ENCODE measurements at regions not wholly inside any gene's neighbourhood (a gene's known extent, or its start where the extent isn't known, plus 50 kb on each side); places are given as distances from the start of the nearest gene placed in this dataset.

GRCh38 chr17:71528210-71528609 lies 592.6 kb upstream of the SOX9 start:
- Mint-ChIP-seq H3K27ac (ENCODE audit: unreplicated experiment) (no peak overlapping the region), H3K27me3 (ENCODE audit: unreplicated experiment) (no peaks in the 10 kb centered on the region), H3K36me3 (ENCODE audit: unreplicated experiment) (no peaks in the 10 kb centered on the region), H3K4me1 (ENCODE audit: low read depth, unreplicated experiment) (no peaks in the 10 kb centered on the region), H3K9me3 (ENCODE audit: unreplicated experiment) (no peaks in the 10 kb centered on the region), H3K4me3 (ENCODE audit: unreplicated experiment) (no peak overlapping the region)
- DNase-seq: no peak
- TF ChIP-seq CTCF (IDR thresholded peaks at IDR 0.05; ENCODE audit: partially characterized antibody, unreplicated experiment): no peak

GRCh38 chr17:71530248-71530647 lies 590.6 kb upstream of the SOX9 start:
- no peak overlapping the region for H3K4me3 Mint-ChIP-seq (ENCODE audit: unreplicated experiment)
- H3K4me1 Mint-ChIP-seq (ENCODE audit: low read depth, unreplicated experiment): no peaks in the 10 kb centered on the region
- H3K27me3 Mint-ChIP-seq (ENCODE audit: unreplicated experiment): no peaks in the 10 kb centered on the region
- no peaks in the 10 kb centered on the region for H3K9me3 Mint-ChIP-seq (ENCODE audit: unreplicated experiment)
- H3K27ac Mint-ChIP-seq (ENCODE audit: unreplicated experiment): no peak overlapping the region
- TF ChIP-seq CTCF (IDR thresholded peaks at IDR 0.05; ENCODE audit: partially characterized antibody, unreplicated experiment): no peak
- no peak for DNase-seq
- H3K36me3 Mint-ChIP-seq (ENCODE audit: unreplicated experiment): no peaks in the 10 kb centered on the region

GRCh38 chr17:71535321-71535720 lies 585.5 kb upstream of the SOX9 start:
- Mint-ChIP-seq H3K4me1 (ENCODE audit: low read depth, unreplicated experiment) (no peaks in the 10 kb centered on the region), H3K36me3 (ENCODE audit: unreplicated experiment) (no peaks in the 10 kb centered on the region), H3K9me3 (ENCODE audit: unreplicated experiment) (no peaks in the 10 kb centered on the region), H3K27ac (ENCODE audit: unreplicated experiment) (no peak overlapping the region), H3K4me3 (ENCODE audit: unreplicated experiment) (no peak overlapping the region), H3K27me3 (ENCODE audit: unreplicated experiment) (no peaks in the 10 kb centered on the region)
- no peak for DNase-seq
- no peak for TF ChIP-seq CTCF (IDR thresholded peaks at IDR 0.05; ENCODE audit: partially characterized antibody, unreplicated experiment)

- Mint-ChIP-seq H3K27me3 (ENCODE audit: unreplicated experiment) (peaks cover 2% of the 10 kb centered on the region), H3K27ac (ENCODE audit: unreplicated experiment) (no peak overlapping the region), H3K9me3 (ENCODE audit: unreplicated experiment) (no peaks in the 10 kb centered on the region), H3K4me1 (ENCODE audit: low read depth, unreplicated experiment) (no peaks in the 10 kb centered on the region), H3K36me3 (ENCODE audit: unreplicated experiment) (no peaks in the 10 kb centered on the region), H3K4me3 (ENCODE audit: unreplicated experiment) (no peak overlapping the region)
- no peak for DNase-seq
- TF ChIP-seq CTCF (IDR thresholded peaks at IDR 0.05; ENCODE audit: partially characterized antibody, unreplicated experiment): no peak
Measured at GRCh38 chr17:71546419-71546818, 574.4 kb upstream of the SOX9 start.

- H3K27ac Mint-ChIP-seq (ENCODE audit: unreplicated experiment): no peak overlapping the region
- no peak for DNase-seq
Measured at GRCh38 chr17:71547904-71548303, 572.9 kb upstream of the SOX9 start.

More at GRCh38 chr17:71547904-71548303, 572.9 kb upstream of the SOX9 start:
- Mint-ChIP-seq H3K27me3 (ENCODE audit: unreplicated experiment) (peaks cover 2% of the 10 kb centered on the region), H3K9me3 (ENCODE audit: unreplicated experiment) (no peaks in the 10 kb centered on the region), H3K4me3 (ENCODE audit: unreplicated experiment) (no peak overlapping the region), H3K4me1 (ENCODE audit: low read depth, unreplicated experiment) (no peaks in the 10 kb centered on the region), H3K36me3 (ENCODE audit: unreplicated experiment) (no peaks in the 10 kb centered on the region)
- TF ChIP-seq CTCF (IDR thresholded peaks at IDR 0.05; ENCODE audit: partially characterized antibody, unreplicated experiment): no peak

Measured in glutamatergic neuron (in vitro differentiated cells).